GM06990 (cell line): ENCODE measurements at regions not wholly inside any gene's neighbourhood (a gene's known extent, or its start where the extent isn't known, plus 50 kb on each side); places are given as distances from the start of the nearest gene placed in this dataset.

Experiments
- DNase-seq: peaks from one replicate; pipeline ENCODE4 v3.0.0-alpha.2; 2011; ENCODE audit not compliant: insufficient read length; ENCODE audit errors: extremely low read depth
- H3K27me3 ChIP-seq: replicated peaks from 2 replicates; pipeline ENCODE4 v1.6.0; 2011; ENCODE audit warnings: low read length; ENCODE audit not compliant: control insufficient read depth, insufficient read depth
- H3K36me3 ChIP-seq: 2 replicates; pipeline ENCODE4 v1.5.1; 2011; ENCODE audit warnings: low read length; ENCODE audit not compliant: control insufficient read depth, insufficient read depth
- H3K4me3 ChIP-seq: replicated peaks from 2 replicates; pipeline ENCODE4 v1.5.1; 2011; ENCODE audit warnings: low read depth, mild to moderate bottlenecking, control low read depth, low read length
- TF ChIP-seq, protein P1 (sequence below): IDR thresholded peaks from 2 replicates; pipeline ENCODE4 v1.5.1; 2011; ENCODE audit warnings: low read length, control low read depth, mild to moderate bottlenecking, inconsistent platforms; ENCODE audit not compliant: insufficient read depth, poor library complexity, severe bottlenecking

DNA sequence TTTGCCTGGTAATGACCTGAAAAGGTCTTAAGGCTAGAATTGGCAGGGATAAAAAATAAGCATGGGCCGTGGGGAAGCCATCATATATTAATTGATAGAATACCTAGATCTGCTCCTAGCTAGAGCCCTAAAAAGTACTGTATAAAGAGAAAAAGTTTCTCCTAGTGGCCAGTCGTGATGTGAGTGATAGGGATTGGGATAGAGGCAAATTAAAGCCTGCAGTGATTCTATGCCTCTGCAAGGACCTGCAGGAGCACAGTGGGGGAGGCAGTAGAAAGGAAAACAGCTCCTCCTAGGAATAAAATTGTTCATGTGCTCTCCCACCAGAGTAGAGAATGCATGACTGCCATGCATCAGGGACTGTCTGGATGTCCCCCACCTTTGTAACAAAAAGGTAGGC, 56.2 kb upstream of the FTMT start:
- Histone ChIP-seq H3K36me3 (no peaks in the 10 kb centered on the region), H3K27me3 (no peaks in the 10 kb centered on the region), H3K4me3 (no peak overlapping the region)
- TF ChIP-seq, protein P1, sequence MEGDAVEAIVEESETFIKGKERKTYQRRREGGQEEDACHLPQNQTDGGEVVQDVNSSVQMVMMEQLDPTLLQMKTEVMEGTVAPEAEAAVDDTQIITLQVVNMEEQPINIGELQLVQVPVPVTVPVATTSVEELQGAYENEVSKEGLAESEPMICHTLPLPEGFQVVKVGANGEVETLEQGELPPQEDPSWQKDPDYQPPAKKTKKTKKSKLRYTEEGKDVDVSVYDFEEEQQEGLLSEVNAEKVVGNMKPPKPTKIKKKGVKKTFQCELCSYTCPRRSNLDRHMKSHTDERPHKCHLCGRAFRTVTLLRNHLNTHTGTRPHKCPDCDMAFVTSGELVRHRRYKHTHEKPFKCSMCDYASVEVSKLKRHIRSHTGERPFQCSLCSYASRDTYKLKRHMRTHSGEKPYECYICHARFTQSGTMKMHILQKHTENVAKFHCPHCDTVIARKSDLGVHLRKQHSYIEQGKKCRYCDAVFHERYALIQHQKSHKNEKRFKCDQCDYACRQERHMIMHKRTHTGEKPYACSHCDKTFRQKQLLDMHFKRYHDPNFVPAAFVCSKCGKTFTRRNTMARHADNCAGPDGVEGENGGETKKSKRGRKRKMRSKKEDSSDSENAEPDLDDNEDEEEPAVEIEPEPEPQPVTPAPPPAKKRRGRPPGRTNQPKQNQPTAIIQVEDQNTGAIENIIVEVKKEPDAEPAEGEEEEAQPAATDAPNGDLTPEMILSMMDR: no peak
- DNase-seq: no peak

DNA sequence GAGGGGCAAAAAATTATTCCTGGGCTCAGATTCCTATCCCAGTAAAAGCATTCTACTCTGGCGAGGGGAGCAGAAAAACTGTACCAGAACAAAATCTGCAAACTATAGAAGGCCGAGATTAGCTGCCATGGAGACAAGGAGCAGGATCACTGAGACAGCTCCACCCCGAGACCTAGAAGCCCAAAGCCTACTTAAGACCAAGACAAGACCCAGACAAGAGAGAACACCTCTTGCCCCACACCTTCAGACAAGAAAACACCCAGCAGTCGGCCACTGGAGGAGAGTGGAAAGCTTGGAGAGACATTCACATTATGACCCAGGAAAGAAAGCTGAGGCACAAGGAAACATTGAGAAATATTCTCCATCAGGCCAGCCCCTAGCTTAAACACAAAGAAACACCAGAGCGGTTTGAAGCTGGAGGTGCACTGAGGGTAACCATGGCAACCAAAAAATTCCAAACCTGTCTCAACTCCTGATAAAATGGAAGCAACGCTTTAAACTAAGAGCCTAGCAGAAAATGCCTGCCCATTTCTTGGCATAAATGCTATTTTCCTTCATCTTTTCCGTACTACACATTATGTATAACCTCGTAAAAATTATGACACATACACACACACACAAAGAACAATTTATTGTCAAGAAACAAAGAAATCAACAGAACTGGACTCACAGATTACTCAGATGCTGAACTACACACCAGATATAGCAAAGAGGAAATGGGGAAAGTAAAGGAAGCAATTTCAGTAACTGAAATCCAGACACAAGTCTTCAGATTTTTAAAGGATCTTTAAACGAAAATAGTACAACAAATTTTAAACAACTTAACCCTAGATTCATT, 53.8 kb upstream of the FTMT start:
- TF ChIP-seq, protein P1: no peak
- Histone ChIP-seq H3K4me3 (no peak overlapping the region), H3K27me3 (no peaks in the 10 kb centered on the region), H3K36me3 (no peaks in the 10 kb centered on the region)
- no peak for DNase-seq
